ENCODE measurements at regions not wholly inside any gene's neighbourhood (a gene's known extent, or its start where the extent isn't known, plus 50 kb on each side); places are given as distances from the start of the nearest gene placed in this dataset.
"Not testable (repeated sequence)": the region's sequence is repeated elsewhere in the genome, so short reads cannot be mapped to it uniquely, and the experiment has no call there.

DNA sequence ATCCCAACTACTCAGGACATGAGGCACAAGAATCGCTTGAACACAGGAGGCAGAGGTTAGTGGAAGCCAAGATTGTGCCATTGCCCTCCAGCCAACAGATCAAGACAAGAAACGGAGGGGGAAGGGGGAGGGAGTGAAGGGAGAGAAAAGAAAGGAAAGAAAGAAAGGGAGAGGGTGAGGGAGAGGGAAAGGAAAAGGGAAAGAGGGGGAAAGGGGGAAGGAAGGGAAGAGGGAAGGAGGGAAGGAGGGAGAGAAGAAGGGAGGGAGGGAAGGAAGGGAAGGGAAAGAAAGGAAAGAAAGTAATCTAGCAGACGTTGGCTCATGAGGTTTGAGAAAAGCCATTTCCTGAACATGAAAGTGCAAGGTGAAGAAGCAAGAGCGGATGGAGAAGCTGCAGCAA, 53.1 kb upstream of the SETMAR start:
- H3K27me3 ChIP-seq (ENCODE audit: control insufficient read depth in 2 of 2, insufficient read depth in 2 of 2, low read length in 2 of 2) = no peaks in the 10 kb centered on the region
- H3K9me3 ChIP-seq (ENCODE audit: control insufficient read depth in 2 of 2, low read length in 2 of 2) = no peaks in the 10 kb centered on the region
- no peak overlapping the region for H3K4me3 ChIP-seq (ENCODE audit: low read length in 2 of 2)
- H3K4me1 ChIP-seq (ENCODE audit: control insufficient read depth in 2 of 2, insufficient read depth in 2 of 2, low read length in 2 of 2) = no peaks in the 10 kb centered on the region
- H3K36me3 ChIP-seq (ENCODE audit: control insufficient read depth in 2 of 2, insufficient read depth in 2 of 2, low read length in 2 of 2) = no peaks in the 10 kb centered on the region
- no peak overlapping the region for H3K27ac ChIP-seq (ENCODE audit: low read depth in 2 of 2, low read length in 2 of 2)
- H3K9ac ChIP-seq (ENCODE audit: low read depth in 1 of 2, low read length in 2 of 2) = no peak overlapping the region

DNA sequence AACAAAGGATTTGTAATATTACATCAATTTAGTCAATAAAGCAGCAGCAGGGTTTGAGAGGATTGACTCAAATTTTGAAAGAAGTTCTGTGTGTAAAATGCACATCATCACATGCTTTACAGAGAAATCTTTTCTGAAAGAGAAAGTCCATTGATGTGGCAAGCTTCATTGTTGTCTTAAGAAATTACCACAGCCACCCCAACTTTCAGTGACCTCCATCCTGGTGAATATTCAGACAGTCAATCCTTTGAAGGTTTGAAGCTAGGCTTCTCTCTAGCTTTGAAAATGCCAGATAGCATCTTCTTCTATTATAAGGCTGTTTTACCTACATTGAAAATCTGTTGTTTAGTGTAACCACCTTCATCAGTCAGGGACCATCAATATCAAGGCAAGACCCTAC, 51.8 kb upstream of the SETMAR start:
- H3K27ac ChIP-seq (ENCODE audit: low read depth in 2 of 2, low read length in 2 of 2) = no peak overlapping the region
- no peaks in the 10 kb centered on the region for H3K27me3 ChIP-seq (ENCODE audit: control insufficient read depth in 2 of 2, insufficient read depth in 2 of 2, low read length in 2 of 2)
- no peak overlapping the region for H3K9ac ChIP-seq (ENCODE audit: low read depth in 1 of 2, low read length in 2 of 2)
- H3K9me3 ChIP-seq (ENCODE audit: control insufficient read depth in 2 of 2, low read length in 2 of 2) = no peaks in the 10 kb centered on the region
- H3K4me3 ChIP-seq (ENCODE audit: low read length in 2 of 2) = no peak overlapping the region
- no peaks in the 10 kb centered on the region for H3K36me3 ChIP-seq (ENCODE audit: control insufficient read depth in 2 of 2, insufficient read depth in 2 of 2, low read length in 2 of 2)
- no peaks in the 10 kb centered on the region for H3K4me1 ChIP-seq (ENCODE audit: control insufficient read depth in 2 of 2, insufficient read depth in 2 of 2, low read length in 2 of 2)

DNA sequence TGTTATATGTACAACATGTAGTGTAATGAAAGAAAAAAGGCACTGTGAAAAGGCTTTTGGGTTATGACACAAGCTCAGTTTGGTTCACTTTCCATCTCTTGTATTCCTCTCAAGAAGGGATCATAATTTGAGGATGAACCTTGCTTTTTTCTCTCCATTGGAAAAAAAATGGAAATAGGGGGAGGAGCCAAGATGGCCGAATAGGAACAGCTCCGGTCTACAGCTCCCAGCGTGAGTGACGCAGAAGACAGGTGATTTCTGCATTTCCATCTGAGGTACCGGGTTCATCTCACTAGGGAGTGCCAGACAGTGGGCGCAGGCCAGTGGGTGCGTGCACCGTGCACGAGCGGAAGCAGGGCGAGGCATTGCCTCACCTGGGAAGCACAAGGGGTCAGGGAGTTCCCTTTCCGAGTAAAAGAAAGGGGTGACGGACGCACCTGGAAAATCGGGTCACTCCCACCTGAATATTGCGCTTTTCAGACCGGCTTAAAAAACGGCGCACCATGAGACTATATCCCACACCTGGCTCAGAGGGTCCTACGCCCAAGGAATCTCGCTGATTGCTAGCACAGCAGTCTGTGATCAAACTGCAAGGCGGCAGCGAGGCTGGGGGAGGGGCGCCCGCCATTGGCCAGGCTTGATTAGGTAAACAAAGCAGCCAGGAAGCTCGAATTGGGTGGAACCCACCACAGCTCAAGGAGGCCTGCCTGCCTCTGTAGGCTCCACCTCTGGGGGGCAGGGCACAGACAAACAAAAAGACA, 49.9 kb upstream of the SETMAR start:
- not testable (repeated sequence) for H3K9ac ChIP-seq (ENCODE audit: low read depth in 1 of 2, low read length in 2 of 2); H3K4me1 ChIP-seq (ENCODE audit: control insufficient read depth in 2 of 2, insufficient read depth in 2 of 2, low read length in 2 of 2); H3K4me3 ChIP-seq (ENCODE audit: low read length in 2 of 2); H3K9me3 ChIP-seq (ENCODE audit: control insufficient read depth in 2 of 2, low read length in 2 of 2); H3K36me3 ChIP-seq (ENCODE audit: control insufficient read depth in 2 of 2, insufficient read depth in 2 of 2, low read length in 2 of 2); H3K27ac ChIP-seq (ENCODE audit: low read depth in 2 of 2, low read length in 2 of 2); H3K27me3 ChIP-seq (ENCODE audit: control insufficient read depth in 2 of 2, insufficient read depth in 2 of 2, low read length in 2 of 2)
